ENCODE measurements at regions not wholly inside any gene's neighbourhood (a gene's known extent, or its start where the extent isn't known, plus 50 kb on each side); places are given as distances from the start of the nearest gene placed in this dataset.

DNA sequence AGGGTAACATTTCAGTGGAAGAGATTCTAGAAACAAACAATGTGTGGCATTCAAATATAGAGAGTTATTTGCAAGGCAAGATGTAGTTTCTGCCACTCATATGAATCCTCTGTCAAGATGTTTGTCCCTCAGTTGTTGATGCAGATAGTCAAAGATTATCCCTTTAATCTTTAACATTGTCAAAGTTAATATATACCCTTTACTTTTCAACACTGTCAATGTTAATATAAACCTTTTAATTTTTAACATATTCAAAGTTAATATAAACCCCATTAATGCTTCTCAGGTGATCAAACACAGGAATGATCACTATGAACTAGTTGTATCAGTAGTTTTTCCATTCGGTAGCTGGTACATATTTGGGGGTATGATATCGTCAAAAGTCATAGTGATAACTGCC lies 51.9 kb upstream of the PICALM start:
- no peak for DNase-seq (ENCODE audit: low read depth in 2 of 2)

DNA sequence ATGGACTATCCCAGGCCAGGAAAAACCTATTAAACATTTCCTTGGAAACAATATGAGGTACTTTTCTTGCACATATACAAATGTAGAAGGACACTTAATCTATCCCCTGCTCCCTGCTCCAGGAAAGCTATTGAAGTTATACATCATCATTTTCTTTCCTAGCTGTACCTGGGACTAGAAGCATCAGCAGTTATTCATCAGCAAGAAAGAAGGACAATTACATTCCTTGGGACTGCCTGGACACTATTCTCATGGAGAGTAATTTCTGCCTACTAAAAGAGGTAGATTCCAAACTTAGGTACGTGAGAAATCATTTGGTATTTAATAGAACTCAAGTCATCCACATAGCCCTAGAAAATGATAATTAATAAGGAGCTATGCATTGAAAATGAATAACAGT lies 51.0 kb upstream of the PICALM start:
- no peak for DNase-seq (ENCODE audit: low read depth in 2 of 2)

DNA sequence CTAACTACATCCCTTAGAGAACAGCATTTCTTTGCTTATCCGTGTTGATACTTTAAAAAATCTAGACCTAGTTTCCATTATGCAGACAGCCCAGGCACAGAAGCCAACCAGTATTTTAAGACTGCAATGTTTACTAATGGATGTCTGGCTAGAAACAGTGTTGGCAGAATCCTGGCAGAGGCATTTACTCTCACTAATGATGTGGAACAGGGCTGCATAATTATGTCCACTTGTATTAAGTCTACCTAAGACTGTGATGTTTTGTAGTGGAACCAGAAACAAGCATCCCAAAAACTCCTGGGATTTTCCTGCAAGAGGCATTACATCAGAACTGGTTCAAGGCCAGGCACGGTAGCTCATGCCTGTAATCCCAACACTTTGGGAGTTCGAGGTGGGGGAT lies 50.2 kb upstream of the PICALM start:
- no peak for DNase-seq (ENCODE audit: low read depth in 2 of 2)
